ENCODE measurements at regions not wholly inside any gene's neighbourhood (a gene's known extent, or its start where the extent isn't known, plus 50 kb on each side); places are given as distances from the start of the nearest gene placed in this dataset.

- no peaks in the 10 kb centered on the region for H3K27me3 ChIP-seq (ENCODE audit: control insufficient read depth in 1 of 2, insufficient read depth in 2 of 2, low read length in 2 of 2)
- H3K4me3 ChIP-seq (ENCODE audit: low read depth in 1 of 2, low read length in 2 of 2), result no peak overlapping the region
- H3K36me3 ChIP-seq (ENCODE audit: control insufficient read depth in 1 of 2, insufficient read depth in 2 of 2, low read length in 2 of 2), result no peaks in the 10 kb centered on the region
- no peak overlapping the region for H3K27ac ChIP-seq (ENCODE audit: low read depth, low read length)
- H3K9ac ChIP-seq (ENCODE audit: low read depth in 1 of 2, low read length in 2 of 2), result no peak overlapping the region
- no peaks in the 10 kb centered on the region for H3K4me1 ChIP-seq (ENCODE audit: control insufficient read depth in 1 of 2, insufficient read depth in 2 of 2, low read length in 2 of 2)
- H3K9me3 ChIP-seq (ENCODE audit: control insufficient read depth in 1 of 2, low read length in 2 of 2), result peaks cover 0 to 2% of the 10 kb centered on the region in 2 donors
Observed at GRCh38 chr9:23229890-23230317, 596.1 kb downstream of the ELAVL2 start.

GRCh38 chr9:23232831-23233230 lies 593.2 kb downstream of the ELAVL2 start:
- Histone ChIP-seq H3K27me3 (ENCODE audit: control insufficient read depth in 1 of 2, insufficient read depth in 2 of 2, low read length in 2 of 2) (no peaks in the 10 kb centered on the region), H3K9ac (ENCODE audit: low read depth in 1 of 2, low read length in 2 of 2) (no peak overlapping the region), H3K4me3 (ENCODE audit: low read depth in 1 of 2, low read length in 2 of 2) (no peak overlapping the region), H3K4me1 (ENCODE audit: control insufficient read depth in 1 of 2, insufficient read depth in 2 of 2, low read length in 2 of 2) (no peaks in the 10 kb centered on the region), H3K9me3 (ENCODE audit: control insufficient read depth in 1 of 2, low read length in 2 of 2) (peaks cover 0 to 5% of the 10 kb centered on the region in 2 donors), H3K27ac (ENCODE audit: low read depth, low read length) (no peak overlapping the region), H3K36me3 (ENCODE audit: control insufficient read depth in 1 of 2, insufficient read depth in 2 of 2, low read length in 2 of 2) (no peaks in the 10 kb centered on the region)

GRCh38 chr9:23243523-23243922 lies 582.5 kb downstream of the ELAVL2 start:
- H3K9ac ChIP-seq (ENCODE audit: low read depth in 1 of 2, low read length in 2 of 2), result no peak overlapping the region
- H3K9me3 ChIP-seq (ENCODE audit: control insufficient read depth in 1 of 2, low read length in 2 of 2), result peaks cover 0 to 1% of the 10 kb centered on the region in 2 donors
- no peak overlapping the region for H3K4me3 ChIP-seq (ENCODE audit: low read depth in 1 of 2, low read length in 2 of 2)
- no peaks in the 10 kb centered on the region for H3K36me3 ChIP-seq (ENCODE audit: control insufficient read depth in 1 of 2, insufficient read depth in 2 of 2, low read length in 2 of 2)
- no peaks in the 10 kb centered on the region for H3K4me1 ChIP-seq (ENCODE audit: control insufficient read depth in 1 of 2, insufficient read depth in 2 of 2, low read length in 2 of 2)
- no peaks in the 10 kb centered on the region for H3K27me3 ChIP-seq (ENCODE audit: control insufficient read depth in 1 of 2, insufficient read depth in 2 of 2, low read length in 2 of 2)
- H3K27ac ChIP-seq (ENCODE audit: low read depth, low read length), result no peak overlapping the region

- H3K36me3 ChIP-seq (ENCODE audit: control insufficient read depth in 1 of 2, insufficient read depth in 2 of 2, low read length in 2 of 2), result no peaks in the 10 kb centered on the region
- H3K9me3 ChIP-seq (ENCODE audit: control insufficient read depth in 1 of 2, low read length in 2 of 2), result peaks cover 0 to under 1% of the 10 kb centered on the region in 2 donors
Observed at GRCh38 chr9:23245067-23245466, 581.0 kb downstream of the ELAVL2 start.

GRCh38 chr9:23254404-23255184 lies 571.4 kb downstream of the ELAVL2 start:
- peaks cover 0 to 7% of the 10 kb centered on the region in 2 donors for H3K9me3 ChIP-seq (ENCODE audit: control insufficient read depth in 1 of 2, low read length in 2 of 2)
- H3K4me3 ChIP-seq (ENCODE audit: low read depth in 1 of 2, low read length in 2 of 2), result no peak overlapping the region
- H3K27me3 ChIP-seq (ENCODE audit: control insufficient read depth in 1 of 2, insufficient read depth in 2 of 2, low read length in 2 of 2), result no peaks in the 10 kb centered on the region
- no peak overlapping the region for H3K9ac ChIP-seq (ENCODE audit: low read depth in 1 of 2, low read length in 2 of 2)
- no peak overlapping the region for H3K27ac ChIP-seq (ENCODE audit: low read depth, low read length)
- no peaks in the 10 kb centered on the region for H3K36me3 ChIP-seq (ENCODE audit: control insufficient read depth in 1 of 2, insufficient read depth in 2 of 2, low read length in 2 of 2)
- H3K4me1 ChIP-seq (ENCODE audit: control insufficient read depth in 1 of 2, insufficient read depth in 2 of 2, low read length in 2 of 2), result no peaks in the 10 kb centered on the region

More at GRCh38 chr9:23245067-23245466, 581.0 kb downstream of the ELAVL2 start:
- Histone ChIP-seq H3K9ac (ENCODE audit: low read depth in 1 of 2, low read length in 2 of 2) (no peak overlapping the region), H3K27me3 (ENCODE audit: control insufficient read depth in 1 of 2, insufficient read depth in 2 of 2, low read length in 2 of 2) (no peaks in the 10 kb centered on the region), H3K27ac (ENCODE audit: low read depth, low read length) (no peak overlapping the region), H3K4me3 (ENCODE audit: low read depth in 1 of 2, low read length in 2 of 2) (no peak overlapping the region), H3K4me1 (ENCODE audit: control insufficient read depth in 1 of 2, insufficient read depth in 2 of 2, low read length in 2 of 2) (no peaks in the 10 kb centered on the region)

- no peaks in the 10 kb centered on the region for H3K36me3 ChIP-seq (ENCODE audit: control insufficient read depth in 1 of 2, insufficient read depth in 2 of 2, low read length in 2 of 2)
- H3K4me3 ChIP-seq (ENCODE audit: low read depth in 1 of 2, low read length in 2 of 2), result no peak overlapping the region
- no peak overlapping the region for H3K27ac ChIP-seq (ENCODE audit: low read depth, low read length)
- H3K9me3 ChIP-seq (ENCODE audit: control insufficient read depth in 1 of 2, low read length in 2 of 2), result peaks cover 0 to 7% of the 10 kb centered on the region in 2 donors
- no peaks in the 10 kb centered on the region for H3K4me1 ChIP-seq (ENCODE audit: control insufficient read depth in 1 of 2, insufficient read depth in 2 of 2, low read length in 2 of 2)
- no peaks in the 10 kb centered on the region for H3K27me3 ChIP-seq (ENCODE audit: control insufficient read depth in 1 of 2, insufficient read depth in 2 of 2, low read length in 2 of 2)
- H3K9ac ChIP-seq (ENCODE audit: low read depth in 1 of 2, low read length in 2 of 2), result no peak overlapping the region
Observed at GRCh38 chr9:23255346-23255745, 570.7 kb downstream of the ELAVL2 start.

- Histone ChIP-seq H3K27ac (ENCODE audit: low read depth, low read length) (no peak overlapping the region), H3K4me1 (ENCODE audit: control insufficient read depth in 1 of 2, insufficient read depth in 2 of 2, low read length in 2 of 2) (no peaks in the 10 kb centered on the region), H3K4me3 (ENCODE audit: low read depth in 1 of 2, low read length in 2 of 2) (no peak overlapping the region), H3K27me3 (ENCODE audit: control insufficient read depth in 1 of 2, insufficient read depth in 2 of 2, low read length in 2 of 2) (no peaks in the 10 kb centered on the region), H3K36me3 (ENCODE audit: control insufficient read depth in 1 of 2, insufficient read depth in 2 of 2, low read length in 2 of 2) (no peaks in the 10 kb centered on the region), H3K9me3 (ENCODE audit: control insufficient read depth in 1 of 2, low read length in 2 of 2) (peaks cover 0 to 7% of the 10 kb centered on the region in 2 donors), H3K9ac (ENCODE audit: low read depth in 1 of 2, low read length in 2 of 2) (no peak overlapping the region)
Observed at GRCh38 chr9:23258569-23258968, 567.5 kb downstream of the ELAVL2 start.

- Histone ChIP-seq H3K4me3 (ENCODE audit: low read depth in 1 of 2, low read length in 2 of 2) (no peak overlapping the region), H3K9ac (ENCODE audit: low read depth in 1 of 2, low read length in 2 of 2) (no peak overlapping the region), H3K4me1 (ENCODE audit: control insufficient read depth in 1 of 2, insufficient read depth in 2 of 2, low read length in 2 of 2) (no peaks in the 10 kb centered on the region), H3K27me3 (ENCODE audit: control insufficient read depth in 1 of 2, insufficient read depth in 2 of 2, low read length in 2 of 2) (no peaks in the 10 kb centered on the region), H3K36me3 (ENCODE audit: control insufficient read depth in 1 of 2, insufficient read depth in 2 of 2, low read length in 2 of 2) (no peaks in the 10 kb centered on the region), H3K27ac (ENCODE audit: low read depth, low read length) (no peak overlapping the region), H3K9me3 (ENCODE audit: control insufficient read depth in 1 of 2, low read length in 2 of 2) (no peaks in the 10 kb centered on the region)
Observed at GRCh38 chr9:23278561-23278960, 547.5 kb downstream of the ELAVL2 start.

GRCh38 chr9:23287390-23287789 lies 538.6 kb downstream of the ELAVL2 start:
- Histone ChIP-seq H3K4me3 (ENCODE audit: low read depth in 1 of 2, low read length in 2 of 2) (no peak overlapping the region), H3K9me3 (ENCODE audit: control insufficient read depth in 1 of 2, low read length in 2 of 2) (peaks cover 0 to 6% of the 10 kb centered on the region in 2 donors), H3K27me3 (ENCODE audit: control insufficient read depth in 1 of 2, insufficient read depth in 2 of 2, low read length in 2 of 2) (no peaks in the 10 kb centered on the region), H3K9ac (ENCODE audit: low read depth in 1 of 2, low read length in 2 of 2) (no peak overlapping the region), H3K27ac (ENCODE audit: low read depth, low read length) (no peak overlapping the region), H3K4me1 (ENCODE audit: control insufficient read depth in 1 of 2, insufficient read depth in 2 of 2, low read length in 2 of 2) (no peaks in the 10 kb centered on the region), H3K36me3 (ENCODE audit: control insufficient read depth in 1 of 2, insufficient read depth in 2 of 2, low read length in 2 of 2) (no peaks in the 10 kb centered on the region)

- no peak overlapping the region for H3K27ac ChIP-seq (ENCODE audit: low read depth, low read length)
- no peaks in the 10 kb centered on the region for H3K27me3 ChIP-seq (ENCODE audit: control insufficient read depth in 1 of 2, insufficient read depth in 2 of 2, low read length in 2 of 2)
- peaks cover 0 to 6% of the 10 kb centered on the region in 2 donors for H3K9me3 ChIP-seq (ENCODE audit: control insufficient read depth in 1 of 2, low read length in 2 of 2)
- H3K9ac ChIP-seq (ENCODE audit: low read depth in 1 of 2, low read length in 2 of 2), result no peak overlapping the region
- H3K4me1 ChIP-seq (ENCODE audit: control insufficient read depth in 1 of 2, insufficient read depth in 2 of 2, low read length in 2 of 2), result no peaks in the 10 kb centered on the region
- no peak overlapping the region for H3K4me3 ChIP-seq (ENCODE audit: low read depth in 1 of 2, low read length in 2 of 2)
- H3K36me3 ChIP-seq (ENCODE audit: control insufficient read depth in 1 of 2, insufficient read depth in 2 of 2, low read length in 2 of 2), result no peaks in the 10 kb centered on the region
Observed at GRCh38 chr9:23288545-23288944, 537.5 kb downstream of the ELAVL2 start.
